AG04450 (cell line): ENCODE measurements at regions not wholly inside any gene's neighbourhood (a gene's known extent, or its start where the extent isn't known, plus 50 kb on each side); places are given as distances from the start of the nearest gene placed in this dataset.

ENCODE experiments used
- CTCF ChIA-PET: fragments of 300-600, 350-600 bp; formaldehyde crosslinking; extraction: SDS; loops from one replicate; lab custom pipeline; 2022; ENCODE audit warnings: antibody characterized with exemption, inconsistent platforms; lab: Charles Lee
- POLR2A ChIA-PET: fragments of 350-600 bp; formaldehyde crosslinking; extraction: SDS; loops from one replicate; lab custom pipeline; 2021; ENCODE audit warnings: antibody characterized with exemption, inconsistent platforms; lab: Yijun Ruan, JAX
- DNase-seq: peaks from one replicate; pipeline ENCODE4 v3.0.0-alpha.2; 2011; ENCODE audit warnings: low read depth, low spot score
- H3K27ac ChIP-seq: one replicate; pipeline ENCODE4 v1.5.1; 2012; ENCODE audit warnings: low read depth, low read length, control low read depth
- H3K27me3 ChIP-seq: one replicate; pipeline ENCODE4 v1.6.0; 2012; ENCODE audit warnings: low read length; ENCODE audit not compliant: control insufficient read depth, insufficient read depth
- H3K4me3 ChIP-seq: 2 replicates; pipeline ENCODE4 v1.5.1; 2011; ENCODE audit warnings: mild to moderate bottlenecking, low read depth, low read length, control low read depth
- H3K9me3 ChIP-seq: 2 replicates; pipeline ENCODE4 v1.5.1; 2012; ENCODE audit warnings: low read length; ENCODE audit not compliant: control insufficient read depth, insufficient read depth
- TF ChIP-seq, protein P1 (sequence below): IDR thresholded peaks from 2 replicates; pipeline ENCODE4 v1.5.1; 2011; ENCODE audit warnings: low read depth, low read length, control low read depth, inconsistent platforms

DNA sequence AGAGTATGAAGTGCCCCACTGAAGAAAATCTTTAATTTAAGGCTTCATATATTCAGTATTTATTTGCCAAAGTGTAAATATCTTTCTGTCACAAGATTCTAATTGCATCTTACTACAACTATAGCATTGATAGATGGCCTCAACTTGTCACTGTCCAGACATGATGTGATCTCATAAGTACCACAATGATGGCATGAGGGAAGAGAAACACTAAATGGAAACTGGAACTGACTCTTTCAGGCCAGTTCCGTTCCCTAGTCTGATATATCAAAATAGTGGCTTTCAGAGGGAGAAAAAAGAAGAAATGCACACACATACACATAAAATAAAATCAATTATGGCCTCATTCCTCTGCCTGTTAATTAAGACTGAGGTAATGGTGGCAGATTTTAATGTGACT, 615.7 kb downstream of the TBL1XR1 start:
- DNase-seq = no peak
- ChIA-PET CTCF (no interaction called here), POLR2A (no interaction called here)
- no peak overlapping the region for H3K4me3 ChIP-seq
- no peaks in the 10 kb centered on the region for H3K27me3 ChIP-seq
- TF ChIP-seq, protein P1, sequence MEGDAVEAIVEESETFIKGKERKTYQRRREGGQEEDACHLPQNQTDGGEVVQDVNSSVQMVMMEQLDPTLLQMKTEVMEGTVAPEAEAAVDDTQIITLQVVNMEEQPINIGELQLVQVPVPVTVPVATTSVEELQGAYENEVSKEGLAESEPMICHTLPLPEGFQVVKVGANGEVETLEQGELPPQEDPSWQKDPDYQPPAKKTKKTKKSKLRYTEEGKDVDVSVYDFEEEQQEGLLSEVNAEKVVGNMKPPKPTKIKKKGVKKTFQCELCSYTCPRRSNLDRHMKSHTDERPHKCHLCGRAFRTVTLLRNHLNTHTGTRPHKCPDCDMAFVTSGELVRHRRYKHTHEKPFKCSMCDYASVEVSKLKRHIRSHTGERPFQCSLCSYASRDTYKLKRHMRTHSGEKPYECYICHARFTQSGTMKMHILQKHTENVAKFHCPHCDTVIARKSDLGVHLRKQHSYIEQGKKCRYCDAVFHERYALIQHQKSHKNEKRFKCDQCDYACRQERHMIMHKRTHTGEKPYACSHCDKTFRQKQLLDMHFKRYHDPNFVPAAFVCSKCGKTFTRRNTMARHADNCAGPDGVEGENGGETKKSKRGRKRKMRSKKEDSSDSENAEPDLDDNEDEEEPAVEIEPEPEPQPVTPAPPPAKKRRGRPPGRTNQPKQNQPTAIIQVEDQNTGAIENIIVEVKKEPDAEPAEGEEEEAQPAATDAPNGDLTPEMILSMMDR = no peak
- no peaks in the 10 kb centered on the region for H3K9me3 ChIP-seq
- no peak overlapping the region for H3K27ac ChIP-seq

DNA sequence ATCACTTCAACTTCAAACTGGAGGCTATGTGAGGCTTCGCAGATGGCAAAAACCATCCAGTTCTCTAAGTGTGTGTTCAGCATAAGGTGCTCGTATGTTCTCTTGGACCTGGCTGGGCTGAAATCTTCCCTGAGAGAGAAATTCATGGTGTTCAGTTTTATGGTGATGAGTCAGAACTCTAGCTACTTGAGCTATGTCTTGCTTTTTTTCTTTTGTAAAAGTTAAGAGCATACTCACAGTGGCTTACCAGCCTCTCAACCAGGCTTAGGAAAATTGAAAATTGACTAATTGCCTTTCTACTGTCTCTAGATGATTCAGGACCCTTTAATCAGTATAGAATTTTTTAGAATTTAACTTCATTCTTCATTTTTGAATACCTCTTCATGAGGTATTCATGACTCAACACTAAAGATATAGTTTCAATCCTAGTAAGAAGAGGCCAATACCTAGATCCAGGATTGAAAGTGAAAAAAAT, 617.5 kb downstream of the TBL1XR1 start:
- CTCF ChIA-PET = no interaction called here
- H3K27me3 ChIP-seq = no peaks in the 10 kb centered on the region

DNA sequence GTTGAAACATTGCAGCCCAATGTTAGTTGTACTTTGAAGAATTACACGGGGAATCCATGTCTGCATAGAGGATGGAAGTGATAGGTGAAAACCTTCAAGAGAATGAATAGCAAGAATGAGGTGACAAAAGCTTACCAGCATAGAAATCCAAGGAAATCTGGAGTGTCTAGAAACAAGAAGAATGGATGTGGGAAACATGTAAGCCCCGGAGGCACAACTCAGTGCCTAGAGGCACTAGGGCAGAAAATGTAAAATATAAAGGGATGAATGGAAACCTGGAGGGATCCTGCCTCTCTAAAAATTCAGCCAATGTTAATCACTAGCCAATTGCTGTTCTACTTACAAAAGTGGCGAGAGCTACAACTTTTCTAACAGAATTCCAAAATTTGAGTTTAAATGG, 619.0 kb downstream of the TBL1XR1 start:
- DNase-seq = no peak
- H3K9me3 ChIP-seq = no peaks in the 10 kb centered on the region
- no peak overlapping the region for H3K4me3 ChIP-seq
- ChIA-PET CTCF (no interaction called here), POLR2A (no interaction called here)
- TF ChIP-seq, protein P1 = no peak
- no peak overlapping the region for H3K27ac ChIP-seq
- no peaks in the 10 kb centered on the region for H3K27me3 ChIP-seq

More for the DNA sequence above, 617.5 kb downstream of the TBL1XR1 start:
- Histone ChIP-seq H3K27ac (no peak overlapping the region), H3K4me3 (no peak overlapping the region), H3K9me3 (no peaks in the 10 kb centered on the region)
- no peak for DNase-seq
- POLR2A ChIA-PET = no interaction called here
- TF ChIP-seq, protein P1 = no peak

DNA sequence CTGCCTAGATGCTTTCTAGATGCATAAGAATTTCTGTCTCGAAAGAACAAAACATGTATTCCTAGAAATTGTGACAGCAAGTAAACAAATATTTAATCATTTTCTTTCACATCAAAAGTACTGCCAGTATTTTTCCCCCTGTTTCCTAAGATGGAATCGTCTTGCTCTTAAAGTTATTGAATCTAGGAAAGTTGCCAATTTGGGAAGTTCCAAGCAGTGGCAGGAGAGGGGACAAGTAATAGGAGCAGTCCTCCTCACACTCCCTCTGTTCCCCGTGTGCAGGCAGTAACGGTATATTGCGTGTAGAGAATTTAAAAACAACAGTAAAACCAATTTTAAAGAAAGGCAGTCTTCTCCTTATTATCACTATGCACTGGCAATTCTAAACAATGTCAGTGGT, 619.8 kb downstream of the TBL1XR1 start:
- CTCF ChIA-PET = no interaction called here
- H3K27ac ChIP-seq = no peak overlapping the region
- no peaks in the 10 kb centered on the region for H3K27me3 ChIP-seq
- no peak for DNase-seq
- POLR2A ChIA-PET = no interaction called here
- TF ChIP-seq, protein P1 = no peak
- no peaks in the 10 kb centered on the region for H3K9me3 ChIP-seq
- H3K4me3 ChIP-seq = no peak overlapping the region

DNA sequence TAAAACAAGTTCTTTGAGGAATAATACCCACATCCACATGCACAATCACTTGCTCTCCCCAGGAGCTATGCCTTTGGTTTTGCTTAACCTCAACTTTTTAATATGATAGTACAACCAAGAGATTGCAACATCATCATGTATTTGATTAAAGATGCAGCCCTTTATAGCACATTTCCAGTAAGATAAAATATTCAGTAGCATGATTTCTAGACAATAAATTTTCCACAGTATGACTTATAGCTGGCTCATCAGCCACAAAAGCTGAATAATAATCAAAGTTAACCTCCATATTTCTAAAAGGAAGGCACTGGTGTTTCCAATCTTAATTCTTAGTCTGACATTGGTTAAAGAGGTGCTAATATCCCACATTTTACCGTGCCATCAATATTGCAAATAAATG, 622.5 kb downstream of the TBL1XR1 start:
- Histone ChIP-seq H3K27ac (no peak overlapping the region), H3K9me3 (no peaks in the 10 kb centered on the region), H3K4me3 (no peak overlapping the region), H3K27me3 (no peaks in the 10 kb centered on the region)
- DNase-seq = no peak
- TF ChIP-seq, protein P1 = no peak
- POLR2A ChIA-PET = no interaction called here
- CTCF ChIA-PET = no interaction called here
